ENCODE measurements at regions not wholly inside any gene's neighbourhood (a gene's known extent, or its start where the extent isn't known, plus 50 kb on each side); places are given as distances from the start of the nearest gene placed in this dataset.

GRCh38 chr16:55169780-55170179 is 154.2 kb upstream of the IRX6 start:
- Histone ChIP-seq H3K9ac (ENCODE audit: low read depth, low read length) (no peak overlapping the region), H3K4me1 (ENCODE audit: control insufficient read depth, insufficient read depth, low read length) (no peaks in the 10 kb centered on the region), H3K56ac (ENCODE audit: extremely low read depth, insufficient read depth, low read length) (no peak overlapping the region), H3K9me3 (ENCODE audit: control insufficient read depth, insufficient read depth, low read length) (peaks cover 8% of the 10 kb centered on the region; the same call in 1 of the 2 replicates), H3K9me1 (ENCODE audit: insufficient read depth, low read length) (no peaks in the 10 kb centered on the region), H3K36me3 (ENCODE audit: control insufficient read depth, insufficient read depth, low read length) (no peaks in the 10 kb centered on the region), H3K23ac (ENCODE audit: low read depth, low read length) (no peak overlapping the region), H2AK9ac (replicated peaks; ENCODE audit: low read depth, low read length, poor library complexity) (no peak overlapping the region), H3K18ac (ENCODE audit: low read depth, low read length) (no peak overlapping the region), H3K79me1 (ENCODE audit: low read depth in 1 of 2, low read length in 2 of 2) (no peaks in the 10 kb centered on the region), H3K4me3 (ENCODE audit: insufficient read depth, low read depth, low read length) (no peak overlapping the region), H4K20me1 (ENCODE audit: insufficient read depth, low read length) (no peaks in the 10 kb centered on the region), H4K91ac (ENCODE audit: insufficient read depth, low read depth, low read length) (no peak overlapping the region), H2AK5ac (ENCODE audit: low read depth, low read length) (no peak overlapping the region), H3K4ac (ENCODE audit: low read depth, low read length) (no peak overlapping the region), H3K27ac (ENCODE audit: insufficient read depth, low read length) (no peak overlapping the region), H4K8ac (ENCODE audit: low read depth in 2 of 2, low read length in 2 of 2) (no peak overlapping the region), H2BK20ac (ENCODE audit: low read depth, low read length) (no peak overlapping the region), H3K27me3 (ENCODE audit: control insufficient read depth, insufficient read depth, low read length) (no peaks in the 10 kb centered on the region), H2BK15ac (ENCODE audit: low read depth, low read length) (no peak overlapping the region), H4K5ac (ENCODE audit: low read depth, low read length) (no peak overlapping the region), H3K4me2 (ENCODE audit: low read depth, low read length) (no peak overlapping the region), H3K14ac (replicated peaks; ENCODE audit: low read depth, low read length) (no peak overlapping the region), H2BK5ac (ENCODE audit: low read depth, low read length, poor library complexity, severe bottlenecking) (no peak overlapping the region), H2AFZ (replicated peaks; ENCODE audit: low read length, poor library complexity) (no peak overlapping the region), H2BK120ac (ENCODE audit: low read depth, low read length) (no peak overlapping the region)
- ChIA-PET POLR2A (ENCODE audit: unreplicated experiment) (interaction anchor here (0.6 kb wide), 1 partner anchor 964 kb away, joined by 4 read pairs; no protein-coding TSS in a partner anchor), CTCF (no interaction called here)
- WGBS, 2 experiments (ENCODE audit: extremely low coverage in 2 of 2, insufficient read length in 1 of 2) = 72% methylated on average over 5 of the region's 9 CpGs; no CpG with 5 or more reads in 1 of the 2 experiments
- dilution Hi-C loops (cut with HindIII; ENCODE audit: low sequenced_read_pairs, unreplicated experiment) (no loop called here), intact Hi-C loops (cut with micrococcal nuclease) (no loop called here), in situ Hi-C loops (cut with MboI; ENCODE audit: low sequenced_read_pairs) (no loop called here)
- BruUV-seq (replicated peaks) = no TSS peak
- TF ChIP-seq FOS (IDR thresholded peaks at IDR 0.05; ENCODE audit: low read depth, low read length) (no peak), CEBPB (IDR thresholded peaks at IDR 0.05; ENCODE audit: low read depth, low read length) (no peak), USF2 (IDR thresholded peaks at IDR 0.05; ENCODE audit: low read depth, low read length) (no peak), CTCF (conservative IDR thresholded peaks at IDR 0.05; ENCODE audit: low read depth, low read length) (no peak), SMC3 (IDR thresholded peaks at IDR 0.05; ENCODE audit: low read depth, low read length) (no peak), POLR2A (IDR thresholded peaks at IDR 0.05; ENCODE audit: low read depth, low read length) (no peak), NFE2L2 (IDR thresholded peaks at IDR 0.05; ENCODE audit: low read depth, low read length) (no peak), MAFK (IDR thresholded peaks at IDR 0.05; ENCODE audit: low read depth, low read length) (no peak), MAZ (IDR thresholded peaks at IDR 0.05; ENCODE audit: borderline replicate concordance, low read depth, low read length) (no peak)
- ATAC-seq (ENCODE audit: low read depth) = no peak
- no peak for DNase-seq

All from IMR-90 (cell line).